ENCODE measurements at regions not wholly inside any gene's neighbourhood (a gene's known extent, or its start where the extent isn't known, plus 50 kb on each side); places are given as distances from the start of the nearest gene placed in this dataset.
A peak's percentile ranks its signal among the peaks of the same experiment; 100 is the strongest.

- Histone ChIP-seq H3K9me3 (ENCODE audit: control insufficient read depth in 2 of 3, insufficient read depth in 1 of 3, low read length in 3 of 3) (no peaks in the 10 kb centered on the region), H3K27ac (ENCODE audit: low read depth in 2 of 2, low read length in 2 of 2) (no peak overlapping the region), H3K36me3 (ENCODE audit: control insufficient read depth in 2 of 3, insufficient read depth in 3 of 3, low read length in 3 of 3) (no peaks in the 10 kb centered on the region), H3K27me3 (ENCODE audit: control insufficient read depth, insufficient read depth, low read length) (no peaks in the 10 kb centered on the region), H3K4me1 (ENCODE audit: control insufficient read depth in 2 of 3, insufficient read depth in 2 of 3, low read depth in 1 of 3, low read length in 3 of 3) (no peaks in the 10 kb centered on the region), H3K9ac (ENCODE audit: low read length in 3 of 3) (no peak overlapping the region), H3K4me3 (ENCODE audit: low read length in 3 of 3) (no peak overlapping the region)
- no peak for TF ChIP-seq CTCF (IDR thresholded peaks at IDR 0.05; ENCODE audit: borderline replicate concordance, extremely low read depth, insufficient read depth)
- intact Hi-C loops (cut with DNase I), result no loop called here
- no peak for DNase-seq
- no peak for FAIRE-seq
Observed at GRCh38 chr14:34310724-34311123, 151.3 kb downstream of the SPTSSA start.

- no peak for FAIRE-seq
- Histone ChIP-seq H3K27me3 (ENCODE audit: control insufficient read depth, insufficient read depth, low read length) (no peaks in the 10 kb centered on the region), H3K9me3 (ENCODE audit: control insufficient read depth in 2 of 3, insufficient read depth in 1 of 3, low read length in 3 of 3) (no peaks in the 10 kb centered on the region), H3K4me3 (ENCODE audit: low read length in 3 of 3) (no peak overlapping the region), H3K4me1 (ENCODE audit: control insufficient read depth in 2 of 3, insufficient read depth in 2 of 3, low read depth in 1 of 3, low read length in 3 of 3) (no peaks in the 10 kb centered on the region), H3K27ac (ENCODE audit: low read depth in 2 of 2, low read length in 2 of 2) (no peak overlapping the region), H3K9ac (ENCODE audit: low read length in 3 of 3) (no peak overlapping the region), H3K36me3 (ENCODE audit: control insufficient read depth in 2 of 3, insufficient read depth in 3 of 3, low read length in 3 of 3) (no peaks in the 10 kb centered on the region)
- DNase-seq, result no peak
- intact Hi-C loops (cut with DNase I), result no loop called here
- TF ChIP-seq CTCF (IDR thresholded peaks at IDR 0.05; ENCODE audit: borderline replicate concordance, extremely low read depth, insufficient read depth), result no peak
Observed at GRCh38 chr14:34303811-34304210, 158.2 kb downstream of the SPTSSA start.

DNA sequence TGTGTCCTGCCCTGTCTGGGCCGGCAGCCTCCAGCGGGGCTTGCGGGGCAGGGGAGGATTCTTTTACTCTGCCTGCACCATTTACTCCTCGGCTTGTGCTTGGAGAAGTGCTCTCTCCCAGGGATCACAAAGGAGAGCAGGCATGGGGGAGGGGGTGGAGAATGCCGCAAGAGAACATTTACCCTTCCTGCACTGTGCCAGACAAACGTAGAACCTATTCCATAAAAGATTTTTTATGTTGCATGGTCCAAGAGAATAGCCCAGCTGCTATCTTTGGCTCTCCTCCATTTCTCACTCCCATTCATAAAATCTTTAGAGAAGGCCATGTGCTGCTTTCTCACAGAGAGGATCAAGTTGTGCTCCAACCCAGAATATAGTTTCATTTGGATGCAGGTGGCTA, 159.4 kb downstream of the SPTSSA start:
- H3K9ac ChIP-seq (ENCODE audit: low read length in 3 of 3), result no peak overlapping the region
- no peak overlapping the region for H3K4me3 ChIP-seq (ENCODE audit: low read length in 3 of 3)
- no peaks in the 10 kb centered on the region for H3K27me3 ChIP-seq (ENCODE audit: control insufficient read depth, insufficient read depth, low read length)
- DNase-seq (peak in 2 of 5 donors; percentile 14 to 59), FAIRE-seq (no peak)
- H3K9me3 ChIP-seq (ENCODE audit: control insufficient read depth in 2 of 3, insufficient read depth in 1 of 3, low read length in 3 of 3), result no peaks in the 10 kb centered on the region
- H3K4me1 ChIP-seq (ENCODE audit: control insufficient read depth in 2 of 3, insufficient read depth in 2 of 3, low read depth in 1 of 3, low read length in 3 of 3), result no peaks in the 10 kb centered on the region
- no peak overlapping the region for H3K27ac ChIP-seq (ENCODE audit: low read depth in 2 of 2, low read length in 2 of 2)
- intact Hi-C loops (cut with DNase I), result no loop called here
- no peaks in the 10 kb centered on the region for H3K36me3 ChIP-seq (ENCODE audit: control insufficient read depth in 2 of 3, insufficient read depth in 3 of 3, low read length in 3 of 3)
- TF ChIP-seq CTCF (IDR thresholded peaks at IDR 0.05; ENCODE audit: borderline replicate concordance, extremely low read depth, insufficient read depth), result no peak
